Heart left ventricle (tissue), 16 donors: ENCODE measurements at regions not wholly inside any gene's neighbourhood (a gene's known extent, or its start where the extent isn't known, plus 50 kb on each side); places are given as distances from the start of the nearest gene placed in this dataset.

ENCODE experiments used
- ATAC-seq, 4 donors: fragments of 200-7000 bp; cut with Tn5 transposase; one replicate each; pipeline ENCODE4 v1.9.1; 2020 to 2022; ENCODE audit warnings: moderate library complexity in 4 of 4, mild to moderate bottlenecking in 3 of 4, moderate number of reproducible peaks in 1 of 4
- DNase-seq, 5 donors: peaks; one replicate each; pipeline ENCODE4 v3.0.0-alpha.2; 2020
- H3K27ac ChIP-seq, 12 donors: fragments of 200-600 bp; sonication (generic) in 4 of 12; one replicate each; pipeline versions ENCODE4 v1.5.0 to v1.8.0; 2016 to 2022; ENCODE audit warnings: mild to moderate bottlenecking in 2 of 12
- H3K27me3 ChIP-seq, 9 donors: fragments of 200-600 bp; sonication (generic) in 2 of 9; one replicate each; pipeline versions ENCODE4 v1.5.1 to v1.8.0; 2016 to 2022; ENCODE audit warnings: mild to moderate bottlenecking in 3 of 9
- H3K36me3 ChIP-seq, 9 donors: fragments of 200-600 bp; sonication (generic) in 2 of 9; one replicate each; pipeline versions ENCODE4 v1.5.0 to v1.8.0; 2018 to 2022; ENCODE audit warnings: mild to moderate bottlenecking in 2 of 9
- H3K4me1 ChIP-seq, 12 donors: fragments of 200-600 bp; sonication (generic) in 4 of 12; one replicate each; pipeline versions ENCODE4 v1.5.0 to v1.8.0; 2016 to 2022; ENCODE audit warnings: mild to moderate bottlenecking in 3 of 12
- H3K4me3 ChIP-seq, 12 donors: fragments of 200-600 bp; sonication (generic) in 4 of 12; one replicate each; pipeline versions ENCODE4 v1.5.0 to v1.8.0; 2017 to 2022; ENCODE audit warnings: mild to moderate bottlenecking in 9 of 12, moderate library complexity in 4 of 12
- H3K9me3 ChIP-seq, 12 donors: fragments of 200-600 bp; sonication (generic) in 4 of 12; one replicate each; pipeline versions ENCODE4 v1.5.0 to v1.8.0; 2016 to 2022; ENCODE audit warnings: mild to moderate bottlenecking in 1 of 12
- CTCF ChIP-seq, 12 donors: fragments of 200-600 bp; sonication (generic) in 4 of 12; IDR thresholded peaks; one replicate each; pipeline versions ENCODE4 v1.5.0 to v1.8.0; 2018 to 2022; ENCODE audit warnings: antibody characterized with exemption in 12 of 12, mild to moderate bottlenecking in 5 of 12
- POLR2A ChIP-seq, 2 donors: fragments of 450-650 bp; IDR thresholded peaks; one replicate each; pipeline ENCODE4 v1.6.1; 2017; ENCODE audit warnings: antibody characterized with exemption in 2 of 2, mild to moderate bottlenecking in 2 of 2, moderate library complexity in 2 of 2
- WGBS, 4 donors: extraction: QIAGEN DNeasy Blood & Tissue Kit in 2 of 4; methylation state at CpG; one replicate each; pipeline versions ENCODE4 v1.1.5 to v1.1.7; 2013 to 2018; 5-methylcytosine and 5-hydroxymethylcytosine counted together
- intact Hi-C, 10 donors: fragments of 100-400 bp; cut with DNase I; formaldehyde crosslinking; loops; one replicate each; pipeline versions ENCODE4 v1.11.1 to v1.14.2; 2022
- donor health status: ischemic (EF 13 %, LVEDD 7.1; RV severe dilation, severe dysfunction).
- donor health status: healthy with polysubstance abuse.
- donor health status: DM: no; HTN: yes; CAD: no.
- donor health status: DM: no; HTN: no; CAD: no.
- donor health status: ischemic (EF 25% LVEDD 6.9; RV normal size, moderate dysfunction).
- donor health status: ischemic (EF 25% LVEDD 5.7; RV mildly dilated, moderate dysfunction).
- donor health status: healthy.
- donor health status: DM: yes; HTN: yes; CAD: no.
- donor health status: ischemic (EF 35%, LVEDD 5.7; RV mildly dilated, moderate dysfunction).
- donor health status: nonischemic (EF 11% LVEDD 7.7; RV severe dilation, severe dysfunction).
- donor health status: DM: yes; HTN: yes; CAD: no.
- donor health status: PGD.
- donor health status: ischemic (EF 29% LVEDD 5.4; RV normal size, mild dysfunction).
- donor health status: nonischemic (EF 23%, LVEDD 6.1; RV moderate dilation, normal function).

GRCh38 chrX:84611843-84612636, 109.8 kb upstream of the HDX start:
- Histone ChIP-seq H3K4me1 (no peaks in the 10 kb centered on the region), H3K27ac (no peak overlapping the region), H3K27me3 (no peaks in the 10 kb centered on the region), H3K36me3 (no peaks in the 10 kb centered on the region), H3K4me3 (no peak overlapping the region), H3K9me3 (peaks cover 0 to 8% (median 0%) of the 10 kb centered on the region in 12 donors)
- TF ChIP-seq CTCF (IDR thresholded peaks at IDR 0.05): no peak
- TF ChIP-seq POLR2A (IDR thresholded peaks at IDR 0.05): no peak
- DNase-seq (no peak), ATAC-seq (no peak)
- intact Hi-C loops: no loop called here
- WGBS, 4 donors: 41 to 72% (median 59%) methylated on average over 3 of the region's 3 CpGs

GRCh38 chrX:84634201-84634782, 132.0 kb upstream of the HDX start:
- Histone ChIP-seq H3K4me3 (no peak overlapping the region), H3K4me1 (no peaks in the 10 kb centered on the region), H3K9me3 (no peaks in the 10 kb centered on the region), H3K27me3 (no peaks in the 10 kb centered on the region), H3K27ac (no peak overlapping the region), H3K36me3 (no peaks in the 10 kb centered on the region)
- TF ChIP-seq POLR2A (IDR thresholded peaks at IDR 0.05) (no peak), CTCF (IDR thresholded peaks at IDR 0.05) (no peak)
- ATAC-seq (no peak), DNase-seq (no peak)
- intact Hi-C loops: no loop called here
- 62 to 84% (median 79%) methylated on average over 3 of the region's 3 CpGs for WGBS, 4 donors

GRCh38 chrX:84666086-84666485, 163.8 kb upstream of the HDX start:
- intact Hi-C loops: no loop called here
- ATAC-seq: no peak
- Histone ChIP-seq H3K9me3 (peaks cover 0 to 6% (median 0%) of the 10 kb centered on the region in 12 donors), H3K27ac (no peak overlapping the region), H3K27me3 (no peaks in the 10 kb centered on the region), H3K4me1 (no peaks in the 10 kb centered on the region), H3K4me3 (no peak overlapping the region), H3K36me3 (no peaks in the 10 kb centered on the region)
- TF ChIP-seq CTCF (IDR thresholded peaks at IDR 0.05) (no peak), POLR2A (IDR thresholded peaks at IDR 0.05) (no peak)
- 57 to 87% (median 68%) methylated on average over 2 of the region's 2 CpGs for WGBS, 4 donors
- DNase-seq: no peak

GRCh38 chrX:84690228-84690627, 188.0 kb upstream of the HDX start:
- Histone ChIP-seq H3K4me3 (no peak overlapping the region), H3K4me1 (no peaks in the 10 kb centered on the region), H3K27ac (no peak overlapping the region), H3K27me3 (no peaks in the 10 kb centered on the region), H3K9me3 (no peaks in the 10 kb centered on the region), H3K36me3 (no peaks in the 10 kb centered on the region)
- 47 to 71% (median 64%) methylated on average over 1 of the region's 1 CpG for WGBS, 4 donors
- intact Hi-C loops: no loop called here
- ATAC-seq (no peak), DNase-seq (no peak)
- TF ChIP-seq CTCF (IDR thresholded peaks at IDR 0.05): no peak
- no peak for TF ChIP-seq POLR2A (IDR thresholded peaks at IDR 0.05)
